Tibial nerve (tissue), 4 donors: ENCODE measurements at regions not wholly inside any gene's neighbourhood (a gene's known extent, or its start where the extent isn't known, plus 50 kb on each side); places are given as distances from the start of the nearest gene placed in this dataset.

ENCODE experiments used
- CTCF ChIP-seq, 5 experiments: fragments of 200-600 bp in 3 of 5; fragments of 450-650 bp in 2 of 5; sonication (generic) in 3 of 5; IDR thresholded peaks; one replicate each; pipeline ENCODE4 v1.5.1; 2016 to 2019; ENCODE audit warnings: antibody characterized with exemption in 5 of 5, mild to moderate bottlenecking in 3 of 5, moderate library complexity in 2 of 5
- EP300 ChIP-seq, 2 donors: sonication (generic); formaldehyde crosslinking; IDR thresholded peaks; one replicate each; pipeline ENCODE4 v1.6.1; 2017; ENCODE audit warnings: antibody characterized with exemption in 2 of 2, mild to moderate bottlenecking in 1 of 2
- POLR2A ChIP-seq, 2 donors: fragments of 450-650 bp; IDR thresholded peaks; one replicate each; pipeline ENCODE4 v1.6.1; 2017; ENCODE audit warnings: antibody characterized with exemption in 2 of 2, mild to moderate bottlenecking in 2 of 2, moderate library complexity in 2 of 2

DNA sequence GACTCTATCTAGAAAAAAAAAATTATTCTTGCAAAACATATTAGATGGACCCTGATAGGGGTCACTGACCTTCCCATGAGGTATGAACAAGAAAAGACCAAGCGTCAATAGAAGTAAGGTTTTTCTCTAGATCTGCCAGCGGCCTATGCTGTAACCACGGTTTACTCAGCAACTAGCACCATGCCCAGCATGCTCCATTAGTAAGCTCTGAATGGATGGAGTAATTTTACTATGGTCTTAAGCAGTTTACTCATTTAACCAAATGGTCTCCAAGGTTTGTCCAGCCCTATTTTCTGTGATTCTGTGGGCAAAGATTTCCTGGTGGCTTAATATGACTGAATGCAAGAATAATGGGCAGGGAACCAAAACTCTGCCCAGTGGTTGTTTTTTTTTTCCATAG, 113.9 kb downstream of the ADSS2 start:
- TF ChIP-seq CTCF (IDR thresholded peaks at IDR 0.05) (no peak), EP300 (IDR thresholded peaks at IDR 0.05) (no peak), POLR2A (IDR thresholded peaks at IDR 0.05) (no peak)
